ENCODE measurements at regions not wholly inside any gene's neighbourhood (a gene's known extent, or its start where the extent isn't known, plus 50 kb on each side); places are given as distances from the start of the nearest gene placed in this dataset.

DNA sequence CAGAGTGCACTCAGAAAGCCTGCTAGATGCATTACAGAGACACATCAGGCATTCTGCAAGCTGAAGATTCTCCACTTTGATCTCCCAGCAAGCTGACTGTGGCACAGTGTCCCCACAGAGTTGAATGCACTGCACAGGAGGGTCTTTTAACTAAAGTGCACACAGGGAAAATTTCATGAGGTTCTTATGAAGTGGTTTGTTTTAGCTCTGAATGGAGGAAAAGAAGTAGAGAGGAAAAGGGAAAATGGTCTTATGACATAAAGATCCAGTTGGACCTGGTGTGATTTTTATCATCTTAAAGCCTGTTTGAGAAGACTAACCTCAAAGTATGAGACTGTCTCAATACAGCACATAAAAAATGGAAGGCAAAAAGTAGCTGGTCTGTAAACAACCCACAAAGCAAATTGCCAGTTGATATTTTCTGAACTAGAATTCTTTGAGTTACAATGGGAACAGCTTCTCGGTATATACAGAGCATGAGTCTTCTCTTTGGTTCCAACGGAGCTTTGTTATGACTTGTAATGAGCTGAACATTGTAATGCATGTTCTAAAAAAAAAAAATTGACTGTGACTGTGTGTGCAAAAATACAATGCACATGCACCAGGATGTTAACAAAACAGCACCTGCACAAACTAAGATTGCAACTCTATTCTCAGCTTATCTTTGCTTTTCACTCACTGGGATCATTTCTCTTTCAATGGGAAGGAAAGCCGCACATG lies 383.0 kb upstream of the ID4 start:
- DNase-seq (ENCODE audit: extremely low spot score), result no peak
- CTCF ChIA-PET, result interaction anchor here (1.1 to 1.2 kb wide), 2 partner anchors 11 to 12 kb away, joined by 3 to 5 read pairs; no protein-coding TSS in a partner anchor
- POLR2A ChIA-PET, result no interaction called here
- TF ChIP-seq, protein P1, sequence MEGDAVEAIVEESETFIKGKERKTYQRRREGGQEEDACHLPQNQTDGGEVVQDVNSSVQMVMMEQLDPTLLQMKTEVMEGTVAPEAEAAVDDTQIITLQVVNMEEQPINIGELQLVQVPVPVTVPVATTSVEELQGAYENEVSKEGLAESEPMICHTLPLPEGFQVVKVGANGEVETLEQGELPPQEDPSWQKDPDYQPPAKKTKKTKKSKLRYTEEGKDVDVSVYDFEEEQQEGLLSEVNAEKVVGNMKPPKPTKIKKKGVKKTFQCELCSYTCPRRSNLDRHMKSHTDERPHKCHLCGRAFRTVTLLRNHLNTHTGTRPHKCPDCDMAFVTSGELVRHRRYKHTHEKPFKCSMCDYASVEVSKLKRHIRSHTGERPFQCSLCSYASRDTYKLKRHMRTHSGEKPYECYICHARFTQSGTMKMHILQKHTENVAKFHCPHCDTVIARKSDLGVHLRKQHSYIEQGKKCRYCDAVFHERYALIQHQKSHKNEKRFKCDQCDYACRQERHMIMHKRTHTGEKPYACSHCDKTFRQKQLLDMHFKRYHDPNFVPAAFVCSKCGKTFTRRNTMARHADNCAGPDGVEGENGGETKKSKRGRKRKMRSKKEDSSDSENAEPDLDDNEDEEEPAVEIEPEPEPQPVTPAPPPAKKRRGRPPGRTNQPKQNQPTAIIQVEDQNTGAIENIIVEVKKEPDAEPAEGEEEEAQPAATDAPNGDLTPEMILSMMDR (IDR thresholded peaks at IDR 0.05; ENCODE audit: control extremely low read depth, extremely low read depth, low read depth, missing control alignments), result no peak

DNA sequence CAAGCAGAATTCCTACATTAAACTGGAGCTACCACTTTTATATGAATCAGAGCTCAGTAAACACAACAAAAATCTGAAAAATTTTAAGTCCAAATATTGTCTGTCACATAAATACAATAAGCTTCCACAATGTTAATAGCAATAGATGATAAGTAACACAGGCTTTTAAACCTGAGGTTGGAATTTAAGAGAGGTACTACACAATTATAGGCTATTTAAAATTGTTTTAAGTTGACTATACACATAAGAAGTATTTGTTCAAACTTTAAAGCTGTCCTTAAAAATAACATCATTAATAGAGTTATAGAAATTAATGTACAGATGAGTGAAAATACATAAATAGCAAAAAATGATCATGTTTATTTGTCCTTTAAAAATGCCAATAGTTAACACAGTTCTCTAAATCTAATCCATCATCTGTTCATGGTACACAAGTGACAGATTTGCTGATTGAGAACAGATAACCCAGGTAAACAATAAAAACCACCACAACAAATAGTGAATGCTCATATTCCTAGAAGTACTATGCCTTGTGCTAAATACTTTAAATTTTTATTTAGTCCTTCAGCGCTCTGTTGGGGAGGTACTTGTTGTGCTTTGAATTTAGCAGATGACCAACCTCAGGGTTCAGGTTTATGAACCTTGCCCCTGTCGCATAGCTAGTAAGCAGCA lies 382.3 kb upstream of the ID4 start:
- ChIA-PET POLR2A (no interaction called here), CTCF (interaction anchor here (1.1 to 2.3 kb wide), 3 partner anchors 11 to 12 kb away, joined by 3 to 6 read pairs (median 5); no protein-coding TSS in a partner anchor)
- DNase-seq (ENCODE audit: extremely low spot score), result no peak
- TF ChIP-seq, protein P1 (IDR thresholded peaks at IDR 0.05; ENCODE audit: control extremely low read depth, extremely low read depth, low read depth, missing control alignments), result no peak

- TF ChIP-seq, protein P1 (IDR thresholded peaks at IDR 0.05; ENCODE audit: control extremely low read depth, extremely low read depth, low read depth, missing control alignments), result no peak
- DNase-seq (ENCODE audit: extremely low spot score), result no peak
- ChIA-PET POLR2A (no interaction called here), CTCF (no interaction called here)
These were observed 373.9 kb upstream of the ID4 start for GRCh38 chr6:19463250-19463649.

DNA sequence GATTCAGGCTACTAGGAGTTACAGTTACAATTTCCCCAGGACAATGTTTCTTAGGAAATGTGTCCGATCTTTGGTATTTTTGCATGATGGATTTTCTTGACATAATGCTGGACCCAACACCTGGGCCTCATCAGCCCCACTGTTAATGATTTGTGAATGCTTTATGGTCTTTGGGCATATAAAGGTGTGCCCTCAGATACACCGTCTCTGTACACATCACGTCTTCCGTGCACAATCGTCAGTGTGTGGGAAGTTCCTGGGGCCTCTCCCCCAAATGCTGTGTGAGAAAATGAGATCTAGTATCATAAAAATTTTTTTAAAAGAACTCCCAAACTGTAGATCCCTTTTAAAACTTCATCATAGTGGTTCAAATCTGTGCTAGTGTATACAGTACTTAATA lies 373.2 kb upstream of the ID4 start:
- ChIA-PET CTCF (no interaction called here), POLR2A (no interaction called here)
- no peak for DNase-seq (ENCODE audit: extremely low spot score)
- TF ChIP-seq, protein P1 (IDR thresholded peaks at IDR 0.05; ENCODE audit: control extremely low read depth, extremely low read depth, low read depth, missing control alignments), result no peak

DNA sequence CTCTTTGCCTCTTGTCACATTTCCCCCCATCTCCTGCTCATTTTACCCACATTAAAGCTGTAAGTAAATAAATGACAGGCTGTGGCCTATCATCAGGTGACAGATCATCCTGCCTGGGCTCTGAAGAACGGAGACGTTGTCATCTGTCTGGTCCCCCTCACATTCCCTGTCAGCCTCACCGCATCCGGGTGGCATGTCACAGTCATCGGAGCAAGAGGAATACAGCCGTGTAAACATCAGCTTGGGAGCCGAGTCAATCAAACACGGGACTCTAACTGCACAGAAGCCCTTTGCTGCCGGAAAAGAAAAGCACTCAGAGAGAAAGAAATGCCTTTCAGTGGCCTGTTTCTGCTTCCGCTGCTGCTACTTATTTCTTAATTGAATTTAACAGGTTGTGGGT lies 371.9 kb upstream of the ID4 start:
- POLR2A ChIA-PET, result no interaction called here
- no peak for DNase-seq (ENCODE audit: extremely low spot score)
- CTCF ChIA-PET, result interaction anchor here (1.1 kb wide), 1 partner anchor 9 kb away, joined by 6 read pairs; no protein-coding TSS in a partner anchor
- TF ChIP-seq, protein P1 (IDR thresholded peaks at IDR 0.05; ENCODE audit: control extremely low read depth, extremely low read depth, low read depth, missing control alignments), result no peak

GRCh38 chr6:19465760-19466159 lies 371.4 kb upstream of the ID4 start:
- ChIA-PET CTCF (interaction anchor here (1.1 to 1.6 kb wide), 2 partner anchors 10 to 12 kb away, joined by 3 to 6 read pairs; no protein-coding TSS in a partner anchor), POLR2A (no interaction called here)
- TF ChIP-seq, protein P1 (IDR thresholded peaks at IDR 0.05; ENCODE audit: control extremely low read depth, extremely low read depth, low read depth, missing control alignments), result no peak
- DNase-seq (ENCODE audit: extremely low spot score), result no peak
